NCI-H2029 (cell line): ENCODE measurements at regions not wholly inside any gene's neighbourhood (a gene's known extent, or its start where the extent isn't known, plus 50 kb on each side); places are given as distances from the start of the nearest gene placed in this dataset.
"Not testable (repeated sequence)": the region's sequence is repeated elsewhere in the genome, so short reads cannot be mapped to it uniquely, and the experiment has no call there.

Experiments
- DNase-seq: peaks from one replicate; lab custom pipeline; 2025; lab: John Stamatoyannopoulos, UW

- DNase-seq, result no peak
These were observed 270.8 kb upstream of the SMIM30 start for GRCh38 chr7:113389112-113389646.

GRCh38 chr7:113383638-113384037 is 265.3 kb upstream of the SMIM30 start:
- no peak for DNase-seq

- no peak for DNase-seq
These were observed 261.4 kb upstream of the SMIM30 start for GRCh38 chr7:113379746-113380145.

- DNase-seq, result no peak
These were observed 256.6 kb upstream of the SMIM30 start for GRCh38 chr7:113374955-113375354.

GRCh38 chr7:113373863-113374262 is 255.5 kb upstream of the SMIM30 start:
- no peak for DNase-seq

- no peak for DNase-seq
These were observed 253.2 kb upstream of the SMIM30 start for GRCh38 chr7:113371416-113372043.

- no peak for DNase-seq
These were observed 252.6 kb upstream of the SMIM30 start for GRCh38 chr7:113370910-113371309.

- no peak for DNase-seq
These were observed 249.9 kb upstream of the SMIM30 start for GRCh38 chr7:113368256-113368655.

GRCh38 chr7:113367041-113367586 is 248.8 kb upstream of the SMIM30 start:
- DNase-seq, result no peak

- no peak for DNase-seq
These were observed 247.8 kb upstream of the SMIM30 start for GRCh38 chr7:113366122-113366521.

GRCh38 chr7:113349339-113349738 is 231.0 kb upstream of the SMIM30 start:
- DNase-seq, result no peak

- no peak for DNase-seq
These were observed 221.3 kb upstream of the SMIM30 start for GRCh38 chr7:113339661-113340060.

GRCh38 chr7:113338071-113338696 is 219.8 kb upstream of the SMIM30 start:
- no peak for DNase-seq

GRCh38 chr7:113336838-113337237 is 218.5 kb upstream of the SMIM30 start:
- not testable (repeated sequence) for DNase-seq

- DNase-seq, result no peak
These were observed 213.0 kb upstream of the SMIM30 start for GRCh38 chr7:113331155-113331898.

GRCh38 chr7:113321201-113321600 is 202.8 kb upstream of the SMIM30 start:
- no peak for DNase-seq

GRCh38 chr7:113320419-113320818 is 202.1 kb upstream of the SMIM30 start:
- no peak for DNase-seq

GRCh38 chr7:113314594-113314993 is 196.2 kb upstream of the SMIM30 start:
- no peak for DNase-seq

- DNase-seq, result no peak
These were observed 190.0 kb upstream of the SMIM30 start for GRCh38 chr7:113308399-113308798.

GRCh38 chr7:113307147-113307546 is 188.8 kb upstream of the SMIM30 start:
- DNase-seq, result no peak

GRCh38 chr7:113306302-113306701 is 187.9 kb upstream of the SMIM30 start:
- no peak for DNase-seq

GRCh38 chr7:113304104-113304503 is 185.8 kb upstream of the SMIM30 start:
- DNase-seq, result no peak

GRCh38 chr7:113303388-113303787 is 185.0 kb upstream of the SMIM30 start:
- not testable (repeated sequence) for DNase-seq
